ENCODE measurements at regions not wholly inside any gene's neighbourhood (a gene's known extent, or its start where the extent isn't known, plus 50 kb on each side); places are given as distances from the start of the nearest gene placed in this dataset.

GRCh38 chr14:30267141-30267540, 291.8 kb upstream of the G2E3 start:
- no peak for TF ChIP-seq CTCF (IDR thresholded peaks at IDR 0.05)
- TF ChIP-seq POLR2A (IDR thresholded peaks at IDR 0.05) = no peak

Measured in lower leg skin (tissue), 3 donors.